ENCODE measurements at regions not wholly inside any gene's neighbourhood (a gene's known extent, or its start where the extent isn't known, plus 50 kb on each side); places are given as distances from the start of the nearest gene placed in this dataset.

GRCh38 chr11:123378096-123378495 lies 52.0 kb upstream of the GRAMD1B start:
- intact Hi-C loops (cut with micrococcal nuclease), result no loop called here
- no peaks in the 10 kb centered on the region for H3K36me3 Mint-ChIP-seq (ENCODE audit: low read depth)
- H3K27me3 Mint-ChIP-seq, result peaks cover 6% of the 10 kb centered on the region
- peaks cover 14% of the 10 kb centered on the region for H3K4me1 Mint-ChIP-seq (ENCODE audit: low read depth)
- H3K4me3 Mint-ChIP-seq, result no peak overlapping the region
- H3K9me3 Mint-ChIP-seq, result no peaks in the 10 kb centered on the region
- H3K27ac Mint-ChIP-seq, result no peak overlapping the region

- no peaks in the 10 kb centered on the region for H3K36me3 Mint-ChIP-seq (ENCODE audit: low read depth)
- intact Hi-C loops (cut with micrococcal nuclease), result no loop called here
- H3K27me3 Mint-ChIP-seq, result peaks cover 6% of the 10 kb centered on the region
- no peak overlapping the region for H3K4me3 Mint-ChIP-seq
- no peak overlapping the region for H3K27ac Mint-ChIP-seq
- H3K9me3 Mint-ChIP-seq, result no peaks in the 10 kb centered on the region
- peaks cover 11% of the 10 kb centered on the region for H3K4me1 Mint-ChIP-seq (ENCODE audit: low read depth)
These were observed 52.7 kb upstream of the GRAMD1B start for GRCh38 chr11:123377355-123377754.

GRCh38 chr11:123375832-123376231 lies 54.2 kb upstream of the GRAMD1B start:
- no peak overlapping the region for H3K27ac Mint-ChIP-seq
- intact Hi-C loops (cut with micrococcal nuclease), result no loop called here
- H3K27me3 Mint-ChIP-seq, result peaks cover 5% of the 10 kb centered on the region
- peaks cover under 1% of the 10 kb centered on the region for H3K4me1 Mint-ChIP-seq (ENCODE audit: low read depth)
- no peaks in the 10 kb centered on the region for H3K9me3 Mint-ChIP-seq
- no peak overlapping the region for H3K4me3 Mint-ChIP-seq
- no peaks in the 10 kb centered on the region for H3K36me3 Mint-ChIP-seq (ENCODE audit: low read depth)

GRCh38 chr11:123374622-123374968 lies 55.5 kb upstream of the GRAMD1B start:
- H3K36me3 Mint-ChIP-seq (ENCODE audit: low read depth), result no peaks in the 10 kb centered on the region
- peaks cover 2% of the 10 kb centered on the region for H3K27me3 Mint-ChIP-seq
- no peaks in the 10 kb centered on the region for H3K9me3 Mint-ChIP-seq
- H3K4me1 Mint-ChIP-seq (ENCODE audit: low read depth), result no peaks in the 10 kb centered on the region
- H3K27ac Mint-ChIP-seq, result no peak overlapping the region
- H3K4me3 Mint-ChIP-seq, result no peak overlapping the region
- intact Hi-C loops (cut with micrococcal nuclease), result no loop called here

GRCh38 chr11:123373754-123374621 lies 56.1 kb upstream of the GRAMD1B start:
- Mint-ChIP-seq H3K27ac (no peak overlapping the region), H3K36me3 (ENCODE audit: low read depth) (no peaks in the 10 kb centered on the region), H3K4me3 (no peak overlapping the region), H3K4me1 (ENCODE audit: low read depth) (no peaks in the 10 kb centered on the region), H3K27me3 (peaks cover 2% of the 10 kb centered on the region), H3K9me3 (no peaks in the 10 kb centered on the region)
- intact Hi-C loops (cut with micrococcal nuclease), result no loop called here

GRCh38 chr11:123371506-123372297 lies 58.4 kb upstream of the GRAMD1B start:
- H3K27me3 Mint-ChIP-seq, result no peaks in the 10 kb centered on the region
- no peak overlapping the region for H3K27ac Mint-ChIP-seq
- H3K9me3 Mint-ChIP-seq, result no peaks in the 10 kb centered on the region
- intact Hi-C loops (cut with micrococcal nuclease), result no loop called here
- H3K4me1 Mint-ChIP-seq (ENCODE audit: low read depth), result no peaks in the 10 kb centered on the region
- H3K36me3 Mint-ChIP-seq (ENCODE audit: low read depth), result no peaks in the 10 kb centered on the region
- no peak overlapping the region for H3K4me3 Mint-ChIP-seq

- no peaks in the 10 kb centered on the region for H3K9me3 Mint-ChIP-seq
- peaks cover 12% of the 10 kb centered on the region for H3K4me1 Mint-ChIP-seq (ENCODE audit: low read depth)
- H3K27me3 Mint-ChIP-seq, result peaks cover 7% of the 10 kb centered on the region
These were observed 63.1 kb upstream of the GRAMD1B start for GRCh38 chr11:123366924-123367323.

GRCh38 chr11:123365955-123366354 lies 64.1 kb upstream of the GRAMD1B start:
- H3K4me1 Mint-ChIP-seq (ENCODE audit: low read depth), result peaks cover 12% of the 10 kb centered on the region
- no peak overlapping the region for H3K4me3 Mint-ChIP-seq
- H3K27ac Mint-ChIP-seq, result no peak overlapping the region
- H3K36me3 Mint-ChIP-seq (ENCODE audit: low read depth), result no peaks in the 10 kb centered on the region
- peaks cover 15% of the 10 kb centered on the region for H3K27me3 Mint-ChIP-seq
- intact Hi-C loops (cut with micrococcal nuclease), result no loop called here
- no peaks in the 10 kb centered on the region for H3K9me3 Mint-ChIP-seq

More at GRCh38 chr11:123366924-123367323, 63.1 kb upstream of the GRAMD1B start:
- H3K4me3 Mint-ChIP-seq, result no peak overlapping the region
- no peak overlapping the region for H3K27ac Mint-ChIP-seq
- no peaks in the 10 kb centered on the region for H3K36me3 Mint-ChIP-seq (ENCODE audit: low read depth)
- intact Hi-C loops (cut with micrococcal nuclease), result no loop called here

- no peak overlapping the region for H3K27ac Mint-ChIP-seq
- H3K9me3 Mint-ChIP-seq, result no peaks in the 10 kb centered on the region
- no peaks in the 10 kb centered on the region for H3K36me3 Mint-ChIP-seq (ENCODE audit: low read depth)
- H3K4me3 Mint-ChIP-seq, result no peak overlapping the region
- peaks cover 12% of the 10 kb centered on the region for H3K4me1 Mint-ChIP-seq (ENCODE audit: low read depth)
- intact Hi-C loops (cut with micrococcal nuclease), result no loop called here
- H3K27me3 Mint-ChIP-seq, result peaks cover 34% of the 10 kb centered on the region
These were observed 66.0 kb upstream of the GRAMD1B start for GRCh38 chr11:123364080-123364479.

- intact Hi-C loops (cut with micrococcal nuclease), result no loop called here
- Mint-ChIP-seq H3K4me3 (no peak overlapping the region), H3K4me1 (ENCODE audit: low read depth) (peaks cover 15% of the 10 kb centered on the region), H3K36me3 (ENCODE audit: low read depth) (no peaks in the 10 kb centered on the region), H3K9me3 (no peaks in the 10 kb centered on the region), H3K27ac (no peak overlapping the region), H3K27me3 (peaks cover 39% of the 10 kb centered on the region)
These were observed 66.5 kb upstream of the GRAMD1B start for GRCh38 chr11:123363556-123363955.

GRCh38 chr11:123362941-123363340 lies 67.1 kb upstream of the GRAMD1B start:
- Mint-ChIP-seq H3K4me3 (no peak overlapping the region), H3K27ac (no peak overlapping the region), H3K9me3 (no peaks in the 10 kb centered on the region), H3K4me1 (ENCODE audit: low read depth) (peaks cover 21% of the 10 kb centered on the region), H3K36me3 (ENCODE audit: low read depth) (no peaks in the 10 kb centered on the region), H3K27me3 (peaks cover 44% of the 10 kb centered on the region)
- intact Hi-C loops (cut with micrococcal nuclease), result no loop called here

- no peaks in the 10 kb centered on the region for H3K36me3 Mint-ChIP-seq (ENCODE audit: low read depth)
These were observed 67.9 kb upstream of the GRAMD1B start for GRCh38 chr11:123362186-123362585.

GRCh38 chr11:123361110-123361509 lies 69.0 kb upstream of the GRAMD1B start:
- no peaks in the 10 kb centered on the region for H3K36me3 Mint-ChIP-seq (ENCODE audit: low read depth)
- no peak overlapping the region for H3K27ac Mint-ChIP-seq
- H3K27me3 Mint-ChIP-seq, result peaks cover 61% of the 10 kb centered on the region
- intact Hi-C loops (cut with micrococcal nuclease), result no loop called here
- no peak overlapping the region for H3K4me3 Mint-ChIP-seq
- peaks cover 25% of the 10 kb centered on the region for H3K4me1 Mint-ChIP-seq (ENCODE audit: low read depth)
- H3K9me3 Mint-ChIP-seq, result no peaks in the 10 kb centered on the region

More at GRCh38 chr11:123362186-123362585, 67.9 kb upstream of the GRAMD1B start:
- Mint-ChIP-seq H3K4me1 (ENCODE audit: low read depth) (peaks cover 25% of the 10 kb centered on the region), H3K27me3 (peaks cover 51% of the 10 kb centered on the region), H3K27ac (no peak overlapping the region), H3K4me3 (no peak overlapping the region), H3K9me3 (no peaks in the 10 kb centered on the region)
- intact Hi-C loops (cut with micrococcal nuclease), result no loop called here

- no peak overlapping the region for H3K27ac Mint-ChIP-seq
- no peaks in the 10 kb centered on the region for H3K9me3 Mint-ChIP-seq
- peaks cover 61% of the 10 kb centered on the region for H3K27me3 Mint-ChIP-seq
- intact Hi-C loops (cut with micrococcal nuclease), result no loop called here
- no peak overlapping the region for H3K4me3 Mint-ChIP-seq
- H3K36me3 Mint-ChIP-seq (ENCODE audit: low read depth), result no peaks in the 10 kb centered on the region
- peaks cover 25% of the 10 kb centered on the region for H3K4me1 Mint-ChIP-seq (ENCODE audit: low read depth)
These were observed 69.7 kb upstream of the GRAMD1B start for GRCh38 chr11:123360267-123360936.

Data from dendritic cell treated with granulocyte-macrophage colony-stimulating factor and Interleukin-4, amounts not matched to agents 40 ng/mL and 50 ng/mL, for 4 days (primary cell).